ENCODE measurements at regions not wholly inside any gene's neighbourhood (a gene's known extent, or its start where the extent isn't known, plus 50 kb on each side); places are given as distances from the start of the nearest gene placed in this dataset.

DNA sequence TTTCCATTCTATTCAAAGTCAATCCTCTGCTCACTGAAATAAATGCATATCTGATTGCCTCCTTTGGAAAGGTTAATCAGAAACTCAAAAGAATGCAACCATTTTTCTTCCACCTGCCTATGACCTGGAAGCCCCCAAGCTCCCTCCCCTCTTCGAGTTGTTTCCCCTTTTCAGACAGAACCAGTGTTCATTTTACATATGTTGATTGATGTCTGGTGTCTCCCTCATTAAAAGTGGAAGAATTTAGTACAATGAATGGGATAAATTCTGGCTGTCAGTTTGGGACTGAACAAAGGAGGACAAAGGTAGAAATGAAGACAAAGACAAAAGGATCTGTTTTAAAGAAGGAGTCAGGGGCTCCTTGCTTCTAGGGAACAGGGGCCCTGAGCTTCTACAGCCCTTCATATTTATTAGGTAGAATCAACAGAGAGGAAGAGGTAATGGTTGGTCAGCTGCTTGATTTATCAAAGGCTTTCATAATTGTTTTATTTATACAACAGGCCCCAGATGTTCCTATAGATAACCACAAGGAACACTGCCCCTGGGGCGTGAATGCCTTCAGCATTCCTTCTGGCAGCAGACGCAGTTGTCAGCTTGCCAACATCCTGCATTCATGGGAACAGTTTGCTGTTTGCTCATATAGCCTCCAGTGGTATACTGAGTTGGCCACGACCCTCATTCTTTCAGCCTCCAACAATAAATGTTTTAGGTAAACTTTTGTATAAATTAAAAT lies 949.8 kb upstream of the LRATD1 start:
- H3K4me3 ChIP-seq (ENCODE audit: low read length): no peak overlapping the region
- H3K4me2 ChIP-seq (ENCODE audit: low read depth, low read length): no peak overlapping the region
- H2AFZ ChIP-seq (ENCODE audit: low read length): no peak overlapping the region
- H4K20me1 ChIP-seq (ENCODE audit: insufficient read depth, low read length): no peaks in the 10 kb centered on the region
- H3F3A ChIP-seq (ENCODE audit: insufficient read depth, low read length): no peaks in the 10 kb centered on the region
- H3K27ac ChIP-seq (ENCODE audit: low read length): no peak overlapping the region
- TF ChIP-seq EZH2phosphoT487 (IDR thresholded peaks at IDR 0.05; ENCODE audit: low read length) (no peak), EZH2 (optimal IDR thresholded peaks at IDR 0.05; ENCODE audit: low read depth, low read length) (no peak), CTCF (IDR thresholded peaks at IDR 0.05; ENCODE audit: low read length) (no peak)
- no peaks in the 10 kb centered on the region for H3K9me2 ChIP-seq (replicated peaks; ENCODE audit: insufficient read depth, low read length)
- no peaks in the 10 kb centered on the region for H3K27me3 ChIP-seq (replicated peaks; ENCODE audit: insufficient read depth, low read length)
- no peak for DNase-seq
- no peaks in the 10 kb centered on the region for H3K36me3 ChIP-seq (replicated peaks; ENCODE audit: insufficient read depth, low read length)
- H3K79me2 ChIP-seq (ENCODE audit: low read length): no peaks in the 10 kb centered on the region
- no peak overlapping the region for H3K9ac ChIP-seq (ENCODE audit: low read length)
- peaks cover 4% of the 10 kb centered on the region; the same call in 1 of the 2 replicates for H3K4me1 ChIP-seq (ENCODE audit: low read length)
- H3K9me3 ChIP-seq (replicated peaks; ENCODE audit: insufficient read depth, low read length): no peaks in the 10 kb centered on the region

- H3K4me2 ChIP-seq (ENCODE audit: low read depth, low read length): no peak overlapping the region
- no peaks in the 10 kb centered on the region for H3K79me2 ChIP-seq (ENCODE audit: low read length)
- no peak overlapping the region for H3K9ac ChIP-seq (ENCODE audit: low read length)
- no peaks in the 10 kb centered on the region for H4K20me1 ChIP-seq (ENCODE audit: insufficient read depth, low read length)
- H2AFZ ChIP-seq (ENCODE audit: low read length): no peak overlapping the region
- H3K27ac ChIP-seq (ENCODE audit: low read length): no peak overlapping the region
- no peaks in the 10 kb centered on the region for H3K9me2 ChIP-seq (replicated peaks; ENCODE audit: insufficient read depth, low read length)
- no peaks in the 10 kb centered on the region for H3K9me3 ChIP-seq (replicated peaks; ENCODE audit: insufficient read depth, low read length)
- H3K36me3 ChIP-seq (replicated peaks; ENCODE audit: insufficient read depth, low read length): no peaks in the 10 kb centered on the region
- peak; percentile 17 for DNase-seq
- H3K4me3 ChIP-seq (ENCODE audit: low read length): no peak overlapping the region
- H3F3A ChIP-seq (ENCODE audit: insufficient read depth, low read length): no peaks in the 10 kb centered on the region
- H3K27me3 ChIP-seq (replicated peaks; ENCODE audit: insufficient read depth, low read length): no peaks in the 10 kb centered on the region
- no peak for TF ChIP-seq EZH2 (optimal IDR thresholded peaks at IDR 0.05; ENCODE audit: low read depth, low read length)
- no peak for TF ChIP-seq EZH2phosphoT487 (IDR thresholded peaks at IDR 0.05; ENCODE audit: low read length)
- TF ChIP-seq CTCF (IDR thresholded peaks at IDR 0.05; ENCODE audit: low read length): no peak
- H3K4me1 ChIP-seq (ENCODE audit: low read length): peaks cover 4% of the 10 kb centered on the region; the same call in 1 of the 2 replicates
Observed at GRCh38 chr2:13686262-13686661, 946.3 kb upstream of the LRATD1 start.

DNA sequence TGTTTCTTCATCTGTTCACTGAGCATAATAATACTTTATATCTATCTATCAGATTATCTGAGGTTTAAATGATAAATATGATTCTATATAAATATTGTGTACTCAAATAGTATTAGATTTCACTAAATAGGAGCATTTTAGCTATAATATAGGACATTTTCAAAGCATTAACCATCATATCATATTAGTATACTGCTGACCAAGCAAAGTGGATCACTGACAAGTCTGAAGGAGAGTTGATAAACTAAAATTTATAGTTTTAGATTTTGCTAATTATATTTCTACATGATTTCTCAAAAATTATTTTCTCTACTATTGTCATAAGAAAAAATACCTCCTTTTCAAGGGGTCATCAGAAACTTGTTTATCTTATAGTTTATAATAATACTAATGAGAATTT lies 937.8 kb upstream of the LRATD1 start:
- Histone ChIP-seq H2AFZ (ENCODE audit: low read length) (no peak overlapping the region), H3F3A (ENCODE audit: insufficient read depth, low read length) (no peaks in the 10 kb centered on the region), H3K36me3 (replicated peaks; ENCODE audit: insufficient read depth, low read length) (no peaks in the 10 kb centered on the region), H3K27ac (ENCODE audit: low read length) (no peak overlapping the region), H3K79me2 (ENCODE audit: low read length) (no peaks in the 10 kb centered on the region), H3K4me3 (ENCODE audit: low read length) (no peak overlapping the region), H3K4me1 (ENCODE audit: low read length) (no peaks in the 10 kb centered on the region), H3K27me3 (replicated peaks; ENCODE audit: insufficient read depth, low read length) (no peaks in the 10 kb centered on the region), H3K9ac (ENCODE audit: low read length) (no peak overlapping the region), H3K4me2 (ENCODE audit: low read depth, low read length) (no peak overlapping the region), H3K9me3 (replicated peaks; ENCODE audit: insufficient read depth, low read length) (no peaks in the 10 kb centered on the region), H4K20me1 (ENCODE audit: insufficient read depth, low read length) (no peaks in the 10 kb centered on the region), H3K9me2 (replicated peaks; ENCODE audit: insufficient read depth, low read length) (no peaks in the 10 kb centered on the region)
- TF ChIP-seq EZH2 (optimal IDR thresholded peaks at IDR 0.05; ENCODE audit: low read depth, low read length) (no peak), EZH2phosphoT487 (IDR thresholded peaks at IDR 0.05; ENCODE audit: low read length) (no peak), CTCF (IDR thresholded peaks at IDR 0.05; ENCODE audit: low read length) (no peak)
- no peak for DNase-seq
